ENCODE measurements at regions not wholly inside any gene's neighbourhood (a gene's known extent, or its start where the extent isn't known, plus 50 kb on each side); places are given as distances from the start of the nearest gene placed in this dataset.

DNA sequence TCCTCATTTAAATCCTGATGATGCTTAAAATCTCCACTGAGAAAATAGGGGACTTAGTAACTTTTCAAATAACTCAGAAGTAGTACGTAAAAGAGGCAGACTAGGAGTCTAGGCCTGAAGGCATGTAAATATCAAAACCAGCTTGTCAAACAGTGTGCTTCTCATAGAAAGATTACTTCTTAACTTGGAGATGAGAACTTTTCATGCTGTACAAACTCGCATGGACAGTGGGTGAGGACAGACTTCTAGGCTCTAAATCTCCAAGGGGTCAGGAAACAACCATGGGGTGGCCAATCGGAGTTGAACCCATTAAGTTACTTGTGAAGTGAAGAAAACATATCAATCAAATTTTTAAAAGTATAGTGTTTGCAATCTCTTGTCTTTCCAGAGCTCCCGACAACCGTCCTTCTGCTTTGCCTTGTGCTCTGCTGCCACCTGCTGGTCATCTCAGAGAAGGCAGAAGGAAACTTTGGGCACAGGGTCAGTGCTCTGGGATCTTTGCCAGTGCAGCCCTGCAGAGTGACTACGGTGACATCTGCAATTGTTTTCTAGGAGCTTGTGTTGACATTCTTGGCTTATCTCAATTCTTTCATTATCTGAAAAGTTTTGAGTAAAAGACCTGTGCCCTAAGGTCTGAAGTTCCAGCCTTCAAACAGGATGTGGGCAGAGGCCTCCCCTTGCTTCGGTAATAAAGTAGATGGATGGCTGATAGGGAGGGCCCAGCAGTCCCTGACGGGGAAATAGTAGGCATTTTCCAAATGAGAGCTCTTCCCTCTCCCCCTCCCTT lies 105.1 kb upstream of the PDE4B start:
- peak; percentile 66 for DNase-seq

DNA sequence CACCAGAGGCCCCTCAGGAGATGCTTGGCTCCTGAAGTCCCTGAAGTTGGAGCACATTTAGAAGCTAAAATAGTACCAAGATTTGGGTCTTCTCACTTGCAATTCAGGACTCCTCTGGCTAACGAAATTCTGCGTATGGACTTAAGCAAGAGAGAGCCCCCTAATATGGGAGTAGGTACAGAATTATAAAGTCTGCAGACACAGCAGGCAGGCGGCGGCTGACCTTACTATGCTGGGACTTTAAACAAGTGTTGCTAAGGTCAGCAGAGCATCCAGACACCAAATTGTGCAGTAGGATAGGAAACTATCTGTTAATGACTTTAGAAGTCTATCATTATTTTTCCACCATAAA lies 104.5 kb upstream of the PDE4B start:
- DNase-seq = no peak

DNA sequence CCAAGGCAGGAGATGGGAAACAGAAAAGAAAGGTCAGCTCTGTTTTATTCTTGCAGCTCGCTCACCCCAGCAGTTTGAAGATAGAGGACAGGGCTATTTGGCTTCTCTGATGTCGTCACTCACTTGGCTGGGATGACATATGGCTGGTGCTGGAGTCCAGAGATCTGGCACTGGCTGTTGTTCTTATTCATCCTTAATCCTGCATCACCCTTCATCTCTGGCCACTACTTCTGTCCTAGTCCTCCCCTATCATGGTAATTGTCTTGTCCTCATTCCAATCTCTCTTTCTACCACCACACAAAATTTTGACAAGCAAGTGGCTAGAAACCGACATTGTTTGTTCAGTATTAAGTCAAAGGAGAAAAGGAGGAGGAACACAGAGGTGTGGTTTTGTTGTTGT lies 103.8 kb upstream of the PDE4B start:
- DNase-seq = no peak

DNA sequence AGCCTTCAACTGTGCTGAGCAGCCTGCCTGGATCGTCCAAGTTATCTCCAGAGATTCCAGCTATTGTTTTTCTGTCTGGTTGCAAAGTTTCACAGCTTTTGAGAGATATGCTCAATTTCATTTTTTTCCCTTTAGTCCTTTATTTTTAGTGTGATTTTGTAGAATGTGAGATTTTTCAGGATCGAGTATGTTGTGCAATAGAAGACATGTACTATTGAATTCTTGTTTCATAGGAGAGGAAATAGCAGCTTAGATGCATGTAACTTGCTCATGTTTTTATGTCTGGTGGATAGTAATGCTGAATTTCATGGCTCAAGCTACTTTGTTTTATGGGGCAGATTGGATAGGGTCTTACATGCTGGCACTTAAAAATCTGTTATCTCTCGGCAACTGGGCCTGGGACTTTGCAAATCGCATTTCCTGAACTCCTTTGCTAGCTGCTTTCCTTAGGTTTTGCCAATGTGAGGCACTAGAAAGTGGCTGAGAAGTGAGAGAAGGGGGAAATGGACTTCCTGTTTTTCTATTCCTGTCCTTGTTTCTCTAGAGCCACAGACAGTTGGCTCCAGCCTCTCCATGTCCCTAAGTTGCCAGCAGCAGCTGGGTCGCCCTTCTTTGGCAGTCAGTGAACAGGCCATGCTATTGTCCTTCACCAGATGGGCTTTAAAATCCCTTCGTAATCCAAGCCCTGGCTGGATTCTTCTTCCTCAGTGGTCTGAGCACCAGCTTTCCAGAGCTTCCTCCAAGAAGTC lies 101.4 kb upstream of the PDE4B start:
- no peak for DNase-seq

GRCh38 chr1:65691972-65692371 lies 100.7 kb upstream of the PDE4B start:
- no peak for DNase-seq

GRCh38 chr1:65694126-65694525 lies 98.6 kb upstream of the PDE4B start:
- no peak for DNase-seq

DNA sequence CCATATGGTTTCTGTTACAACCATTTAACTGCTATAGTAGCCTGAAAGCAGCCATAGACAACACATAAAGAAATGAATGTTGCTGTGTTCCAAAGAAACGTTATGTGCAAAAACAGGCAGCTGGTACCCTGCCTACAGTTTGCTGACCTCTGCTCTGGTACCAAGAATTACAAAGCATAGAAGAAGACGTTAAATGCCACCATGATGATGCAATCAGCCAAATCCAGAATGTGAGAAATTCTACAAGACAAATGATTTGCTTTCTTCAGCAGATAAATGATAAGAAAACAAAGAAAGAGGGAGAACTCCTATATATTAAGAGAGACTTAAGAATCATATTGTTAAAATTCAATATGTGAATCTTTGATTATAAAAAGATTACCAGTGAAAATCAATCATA lies 97.8 kb upstream of the PDE4B start:
- DNase-seq = no peak

GRCh38 chr1:65698590-65698989 lies 94.1 kb upstream of the PDE4B start:
- DNase-seq = no peak

GRCh38 chr1:65703853-65704252 lies 88.8 kb upstream of the PDE4B start:
- DNase-seq = no peak

- no peak for DNase-seq
These were observed 88.4 kb upstream of the PDE4B start for GRCh38 chr1:65704318-65704717.

- DNase-seq = peak; percentile 1
These were observed 74.8 kb upstream of the PDE4B start for GRCh38 chr1:65717815-65718454.

GRCh38 chr1:65719391-65719790 lies 73.3 kb upstream of the PDE4B start:
- DNase-seq = no peak

DNA sequence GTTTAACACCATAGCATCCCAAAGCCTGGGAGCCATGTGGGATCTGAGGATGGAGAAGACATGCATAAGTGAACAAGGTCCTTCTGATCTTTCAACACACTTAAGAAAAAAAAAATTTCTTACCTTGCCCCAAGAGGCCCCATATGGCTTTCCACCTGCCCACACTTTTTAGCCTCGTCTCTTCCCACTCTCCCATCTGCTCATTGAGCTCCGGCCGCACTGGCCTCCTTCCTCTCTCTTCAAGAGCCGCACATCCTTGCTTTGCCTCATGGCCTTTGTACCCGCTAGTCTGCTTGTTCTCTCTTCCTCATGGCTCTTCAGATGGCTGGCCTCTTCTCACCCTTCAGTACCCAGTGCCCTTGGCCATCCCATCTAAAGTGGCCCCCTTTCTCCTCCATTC lies 70.2 kb upstream of the PDE4B start:
- no peak for DNase-seq

GRCh38 chr1:65724151-65724550 lies 68.5 kb upstream of the PDE4B start:
- no peak for DNase-seq

- DNase-seq = no peak
These were observed 67.6 kb upstream of the PDE4B start for GRCh38 chr1:65725064-65725463.

DNA sequence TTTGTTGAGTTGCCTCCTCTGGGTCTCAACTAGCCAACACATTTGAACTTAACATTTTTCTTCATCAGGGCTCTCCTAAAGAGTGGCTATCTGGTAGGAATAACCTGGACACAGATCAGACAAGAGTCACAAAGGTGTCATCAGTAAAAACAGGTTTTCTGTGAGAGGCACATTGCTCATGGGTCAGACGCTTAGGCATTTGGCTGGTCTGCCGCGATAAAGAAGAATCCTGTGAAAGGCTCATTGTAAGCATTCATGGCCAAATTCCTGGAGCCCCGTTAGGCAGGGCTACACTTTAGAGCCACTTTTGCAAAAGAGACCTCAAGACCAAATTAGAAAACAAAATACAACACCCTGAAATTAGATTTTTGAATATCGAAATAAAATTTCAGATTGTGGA lies 64.2 kb upstream of the PDE4B start:
- no peak for DNase-seq

DNA sequence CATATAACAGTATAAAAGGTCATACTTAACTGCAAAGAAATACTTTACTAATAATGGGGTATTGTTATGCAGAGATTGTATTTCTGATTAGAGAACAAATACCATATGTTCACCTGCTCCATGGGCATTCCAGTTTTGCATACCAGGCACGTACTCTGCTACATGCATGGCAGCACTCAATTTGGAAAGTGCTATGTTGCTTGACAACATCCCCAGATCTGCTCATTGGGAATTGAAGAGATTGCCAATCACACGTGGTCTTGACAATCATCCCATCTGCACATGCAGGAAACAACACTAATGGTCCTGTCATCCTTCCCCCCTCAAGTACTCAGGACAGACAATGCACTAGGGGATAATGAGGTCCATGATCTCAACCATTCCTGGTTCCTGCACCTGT lies 63.4 kb upstream of the PDE4B start:
- no peak for DNase-seq

GRCh38 chr1:65734979-65735378 lies 57.7 kb upstream of the PDE4B start:
- DNase-seq = no peak

DNA sequence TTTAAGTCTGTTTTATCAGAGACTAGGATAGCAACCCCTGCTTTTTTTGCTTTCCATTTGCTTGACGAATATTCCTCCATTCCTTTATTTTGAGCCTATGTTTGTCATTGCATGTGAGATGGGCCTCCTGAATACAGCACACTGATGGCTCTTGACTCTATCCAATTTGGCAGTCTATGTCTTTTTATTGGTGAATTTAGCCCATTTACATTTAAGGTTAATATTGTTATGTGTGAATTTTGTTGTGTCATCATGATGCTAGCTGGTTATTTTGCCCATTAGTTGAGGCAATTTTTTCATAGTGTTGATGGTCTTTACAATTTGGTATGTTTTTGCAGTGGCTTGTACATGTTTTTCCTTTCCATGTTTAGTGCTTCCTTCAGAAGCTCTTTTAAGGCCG lies 50.7 kb upstream of the PDE4B start:
- no peak for DNase-seq
